CD4-positive, alpha-beta T cell (primary cell): ENCODE measurements at regions not wholly inside any gene's neighbourhood (a gene's known extent, or its start where the extent isn't known, plus 50 kb on each side); places are given as distances from the start of the nearest gene placed in this dataset.

ENCODE experiments used
- ATAC-seq: fragments of 200-7000 bp; cut with Tn5 transposase; one replicate; pipeline ENCODE4 v1.10.0; 2022; ENCODE audit warnings: mild to moderate bottlenecking; ENCODE audit not compliant: poor library complexity
- CTCF ChIA-PET: fragments of 350-600 bp; sonication (Branson Sonifier 250); formaldehyde crosslinking; loops from one replicate; lab custom pipeline; 2021; ENCODE audit warnings: antibody characterized with exemption, inconsistent platforms; lab: Charles Lee
- POLR2A ChIA-PET: fragments of 350-600 bp; sonication (Branson Sonifier 250); formaldehyde crosslinking; loops from one replicate; lab custom pipeline; 2021; ENCODE audit warnings: antibody characterized with exemption, inconsistent platforms; lab: Charles Lee
- DNase-seq, 14 experiments: peaks; one replicate each; pipeline ENCODE4 v3.0.0-alpha.2; 2013 to 2020; ENCODE audit warnings: mixed read lengths in 2 of 14
- H3K27ac ChIP-seq, 2 donors: one replicate each; pipeline versions ENCODE4 v1.5.1 to v1.7.0; 2013; ENCODE audit warnings: low read length in 2 of 2, low read depth in 1 of 2, mild to moderate bottlenecking in 1 of 2
- H3K27me3 ChIP-seq, 2 experiments: 1 replicate in 1 of 2; 2 replicates in 1 of 2; pipeline versions ENCODE4 v1.6.1 to v1.7.0; 2013; ENCODE audit warnings: low read length in 2 of 2, control low read depth in 1 of 2, mild to moderate bottlenecking in 1 of 2, moderate library complexity in 1 of 2; ENCODE audit not compliant: insufficient read depth in 2 of 2, control insufficient read depth in 1 of 2
- H3K36me3 ChIP-seq: one replicate; pipeline ENCODE4 v1.6.1; 2013; ENCODE audit warnings: low read length, control low read depth; ENCODE audit not compliant: insufficient read depth
- H3K4me1 ChIP-seq: one replicate; pipeline ENCODE4 v1.6.1; 2013; ENCODE audit warnings: low read length, control low read depth; ENCODE audit not compliant: insufficient read depth
- H3K4me3 ChIP-seq: one replicate; pipeline ENCODE4 v1.5.1; 2013; ENCODE audit warnings: mild to moderate bottlenecking, low read length, moderate library complexity
- H3K9me3 ChIP-seq, 2 experiments: 1 replicate in 1 of 2; 2 replicates in 1 of 2; pipeline versions ENCODE4 v1.6.1 to v1.7.0; 2013; ENCODE audit warnings: low read length in 2 of 2, mild to moderate bottlenecking in 2 of 2, control low read depth in 1 of 2, moderate library complexity in 1 of 2; ENCODE audit not compliant: control insufficient read depth in 1 of 2, insufficient read depth in 1 of 2
- H3K27ac Mint-ChIP-seq: one replicate; pipeline ENCODE4 v1.8.0; 2020; ENCODE audit warnings: mixed read lengths
- H3K27me3 Mint-ChIP-seq: one replicate; pipeline ENCODE4 v1.8.0; 2021; ENCODE audit warnings: mixed read lengths
- H3K36me3 Mint-ChIP-seq: one replicate; pipeline ENCODE4 v1.8.0; 2021; ENCODE audit warnings: low read depth, mixed read lengths
- H3K4me1 Mint-ChIP-seq: one replicate; pipeline ENCODE4 v1.8.0; 2021; ENCODE audit warnings: low read depth, mixed read lengths
- H3K4me3 Mint-ChIP-seq: one replicate; pipeline ENCODE4 v1.8.0; 2020; ENCODE audit warnings: mild to moderate bottlenecking, mixed read lengths
- H3K9me3 Mint-ChIP-seq: one replicate; pipeline ENCODE4 v1.8.0; 2020; ENCODE audit warnings: mixed read lengths
- CTCF ChIP-seq: fragments of 200-600 bp; IDR thresholded peaks from one replicate; pipeline ENCODE4 v1.8.0; 2022; ENCODE audit warnings: antibody characterized with exemption, mild to moderate bottlenecking
- intact Hi-C, 2 experiments: fragments of 100-400 bp; cut with DNase I in 1 of 2; cut with micrococcal nuclease in 1 of 2; formaldehyde crosslinking; loops; one replicate each; pipeline versions ENCODE4 v1.15.1 to v1.9.0; 2023 to 2025; cut with DNase I, micrococcal nuclease

DNA sequence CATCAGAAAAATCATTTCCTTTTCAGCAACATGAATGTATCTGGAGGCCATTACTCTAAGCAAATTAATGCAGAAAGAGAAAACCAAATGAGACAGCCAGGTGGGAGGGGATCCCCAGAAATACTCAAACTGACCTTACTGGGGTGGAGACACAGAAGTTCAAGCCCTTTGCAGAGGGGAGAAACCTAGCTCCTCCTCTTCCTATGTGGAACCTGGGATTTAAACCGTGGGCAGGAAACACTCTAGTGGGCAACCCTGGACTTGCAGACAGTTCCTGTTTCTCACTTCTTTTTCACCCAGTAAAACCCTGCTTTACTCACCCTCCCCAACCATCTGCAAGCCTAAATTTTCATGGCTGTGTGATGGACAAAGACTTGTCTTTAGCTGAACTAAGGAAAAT lies 61.3 kb downstream of the SLITRK6 start:
- intact Hi-C loops = no loop called here
- no peak for DNase-seq

DNA sequence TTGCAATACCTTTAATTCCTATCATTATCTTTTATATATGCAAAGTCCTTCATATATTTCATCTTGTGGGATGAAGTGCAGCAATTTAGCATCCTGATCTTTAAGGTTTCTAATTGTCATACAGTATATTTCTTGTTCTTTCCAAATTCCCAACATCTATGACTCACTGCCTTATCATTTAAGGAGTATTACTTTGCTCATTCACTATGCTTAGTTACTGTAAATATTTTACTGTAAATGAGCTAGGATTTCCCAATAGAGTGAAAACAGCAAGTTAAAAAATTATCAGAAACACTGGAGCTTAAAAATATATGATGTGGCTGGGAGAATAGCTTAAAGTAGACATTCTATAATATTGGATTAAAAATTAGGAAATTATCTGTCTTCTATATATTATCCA lies 69.9 kb downstream of the SLITRK6 start:
- POLR2A ChIA-PET = no interaction called here
- Histone ChIP-seq H3K4me3 (no peak overlapping the region), H3K27ac (no peak overlapping the region), H3K27me3 (no peaks in the 10 kb centered on the region), H3K36me3 (no peaks in the 10 kb centered on the region), H3K9me3 (peaks cover 0 to 3% of the 10 kb centered on the region in 2 experiments), H3K4me1 (no peaks in the 10 kb centered on the region)
- Mint-ChIP-seq H3K36me3 (no peaks in the 10 kb centered on the region), H3K4me3 (no peak overlapping the region), H3K9me3 (no peaks in the 10 kb centered on the region), H3K27me3 (no peaks in the 10 kb centered on the region), H3K27ac (no peak overlapping the region), H3K4me1 (no peaks in the 10 kb centered on the region)
- no peak for TF ChIP-seq CTCF
- CTCF ChIA-PET = no interaction called here
- no peak for DNase-seq
- intact Hi-C loops = no loop called here
- ATAC-seq = no peak

More for the DNA sequence above, 61.3 kb downstream of the SLITRK6 start:
- Histone ChIP-seq H3K9me3 (no peaks in the 10 kb centered on the region), H3K27me3 (no peaks in the 10 kb centered on the region), H3K4me1 (no peaks in the 10 kb centered on the region), H3K36me3 (no peaks in the 10 kb centered on the region), H3K4me3 (no peak overlapping the region), H3K27ac (no peak overlapping the region)
- Mint-ChIP-seq H3K36me3 (no peaks in the 10 kb centered on the region), H3K27ac (no peak overlapping the region), H3K9me3 (no peaks in the 10 kb centered on the region), H3K4me1 (no peaks in the 10 kb centered on the region), H3K4me3 (no peak overlapping the region), H3K27me3 (no peaks in the 10 kb centered on the region)
- ATAC-seq = no peak
- no peak for TF ChIP-seq CTCF
- ChIA-PET CTCF (no interaction called here), POLR2A (no interaction called here)

DNA sequence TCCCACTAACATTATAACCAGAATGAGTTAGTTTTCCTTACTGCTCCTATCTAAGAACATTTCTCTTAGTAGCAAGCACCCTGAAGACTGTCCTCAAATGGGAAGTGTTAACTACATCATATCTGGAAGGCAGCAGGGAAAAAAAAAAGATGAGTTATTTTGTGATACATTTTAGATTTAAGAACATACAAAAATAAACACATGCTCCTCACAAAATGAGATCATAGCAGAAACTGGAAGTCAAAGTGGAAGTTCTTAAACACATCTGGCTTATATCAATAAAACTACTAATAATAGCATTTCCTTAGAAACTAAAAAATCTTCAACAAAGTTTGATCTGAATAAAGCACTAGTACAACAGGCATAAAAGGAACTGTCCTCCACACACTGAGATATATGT lies 70.4 kb downstream of the SLITRK6 start:
- Histone ChIP-seq H3K27me3 (no peaks in the 10 kb centered on the region), H3K4me3 (no peak overlapping the region), H3K36me3 (no peaks in the 10 kb centered on the region), H3K4me1 (no peaks in the 10 kb centered on the region), H3K27ac (no peak overlapping the region), H3K9me3 (peaks cover 0 to 3% of the 10 kb centered on the region in 2 experiments)
- H3K36me3 Mint-ChIP-seq = no peaks in the 10 kb centered on the region
- no peak overlapping the region for H3K4me3 Mint-ChIP-seq
- POLR2A ChIA-PET = no interaction called here
- H3K4me1 Mint-ChIP-seq = no peaks in the 10 kb centered on the region
- no peaks in the 10 kb centered on the region for H3K27me3 Mint-ChIP-seq
- intact Hi-C loops = no loop called here
- no peaks in the 10 kb centered on the region for H3K9me3 Mint-ChIP-seq
- no peak for TF ChIP-seq CTCF
- DNase-seq = no peak
- H3K27ac Mint-ChIP-seq = no peak overlapping the region
- CTCF ChIA-PET = no interaction called here
- ATAC-seq = no peak
